H1 (cell line): ENCODE measurements at regions not wholly inside any gene's neighbourhood (a gene's known extent, or its start where the extent isn't known, plus 50 kb on each side); places are given as distances from the start of the nearest gene placed in this dataset.

Experiments used
- CTCF ChIA-PET: fragments of 300-600 bp; sonication (Branson Sonifier 250); formaldehyde crosslinking; loops from one replicate; lab custom pipeline; 2021; ENCODE audit not compliant: partially characterized antibody; lab: Charles Lee
- POLR2A ChIA-PET: fragments of 300-600 bp; sonication (Branson Sonifier 250); formaldehyde crosslinking; loops from one replicate; lab custom pipeline; 2021; ENCODE audit warnings: inconsistent platforms; ENCODE audit not compliant: partially characterized antibody; lab: Charles Lee
- DNase-seq, 2 experiments: peaks; one replicate each; pipeline versions ENCODE4 v3.0.0 to v3.0.0-alpha.2; 2010 to 2022; ENCODE audit warnings: low spot score in 2 of 2, low read depth in 1 of 2, mixed read lengths in 1 of 2
- FAIRE-seq: peaks from 2 replicates; lab custom pipeline; 2011; peaks lifted over from hg19 to GRCh38; lab: Jason Lieb, UNC
- H2AFZ ChIP-seq: 2 replicates; pipeline ENCODE4 v1.8.1; 2012; ENCODE audit warnings: low read length, inconsistent platforms
- H2AK5ac ChIP-seq: 2 replicates; pipeline ENCODE4 v1.6.1; 2013; ENCODE audit warnings: low read depth, low read length
- H2BK120ac ChIP-seq: replicated peaks from 2 replicates; pipeline ENCODE3; 2013; ENCODE audit warnings: low read depth, low read length, inconsistent platforms
- H2BK12ac ChIP-seq: 2 replicates; pipeline ENCODE4 v1.6.1; 2013; ENCODE audit warnings: low read depth, low read length
- H2BK15ac ChIP-seq: 2 replicates; pipeline ENCODE4 v1.6.1; 2013; ENCODE audit warnings: low read length
- H2BK20ac ChIP-seq: 2 replicates; pipeline ENCODE4 v1.6.1; 2013; ENCODE audit warnings: low read length
- H2BK5ac ChIP-seq: 2 replicates; pipeline ENCODE4 v1.6.1; 2013; ENCODE audit warnings: low read depth, low read length
- H3K14ac ChIP-seq: 2 replicates; pipeline ENCODE4 v1.6.1; 2013; ENCODE audit warnings: inconsistent platforms; ENCODE audit not compliant: insufficient read length
- H3K18ac ChIP-seq: 2 replicates; pipeline ENCODE4 v1.6.1; 2013; ENCODE audit warnings: low read length; ENCODE audit errors: extremely low read depth
- H3K23ac ChIP-seq: 2 replicates; pipeline ENCODE4 v1.6.1; 2013; ENCODE audit warnings: inconsistent platforms; ENCODE audit not compliant: insufficient read length
- H3K23me2 ChIP-seq: 2 replicates; pipeline ENCODE4 v1.6.1; 2013; ENCODE audit warnings: low read depth, low read length
- H3K27ac ChIP-seq: 2 replicates; pipeline ENCODE4 v1.6.1; 2011; ENCODE audit warnings: low read depth, low read length, inconsistent platforms
- H3K27me3 ChIP-seq, 4 experiments: replicated peaks in 1 of 4; 1 replicate in 1 of 4; 2 replicates in 3 of 4; pipeline versions ENCODE4 v1.6.1 to v1.8.1; 2011 to 2013; ENCODE audit warnings: low read length in 3 of 4, mild to moderate bottlenecking in 3 of 4, inconsistent platforms in 2 of 4, mixed read lengths in 2 of 4, moderate library complexity in 1 of 4; ENCODE audit not compliant: control insufficient read depth in 3 of 4, insufficient read depth in 3 of 4; ENCODE audit errors: extremely low read depth in 1 of 4
- H3K36me3 ChIP-seq, 4 experiments: 2 replicates each; pipeline versions ENCODE4 v1.6.1 to v1.8.1; 2011 to 2013; ENCODE audit warnings: mild to moderate bottlenecking in 4 of 4, low read length in 3 of 4, moderate library complexity in 2 of 4, control low read depth in 1 of 4, inconsistent platforms in 1 of 4; ENCODE audit not compliant: insufficient read depth in 4 of 4, control insufficient read depth in 2 of 4
- H3K4ac ChIP-seq: replicated peaks from 2 replicates; pipeline ENCODE3; 2013; ENCODE audit warnings: low read length, low read depth, mixed read lengths, inconsistent platforms; ENCODE audit not compliant: insufficient read length
- H3K4me1 ChIP-seq, 4 experiments: replicated peaks in 1 of 4; 1 replicate in 1 of 4; 2 replicates in 3 of 4; pipeline versions ENCODE4 v1.6.1 to v1.8.1; 2011 to 2013; ENCODE audit warnings: low read length in 3 of 4, inconsistent platforms in 2 of 4, mixed read lengths in 1 of 4; ENCODE audit not compliant: insufficient read depth in 4 of 4, control insufficient read depth in 3 of 4
- H3K4me2 ChIP-seq, 2 experiments: 2 replicates each; pipeline versions ENCODE4 v1.6.1 to v1.8.1; 2011 to 2013; ENCODE audit warnings: low read depth in 2 of 2, low read length in 2 of 2, control low read depth in 1 of 2, inconsistent platforms in 1 of 2, mild to moderate bottlenecking in 1 of 2; ENCODE audit not compliant: insufficient read depth in 1 of 2
- H3K4me3 ChIP-seq, 4 experiments: fragments of 200-600, 300-600 bp in 1 of 4; sonication (generic), shearing (Covaris generic), sonication (Bioruptor Twin) in 1 of 4; 2 replicates each; pipeline versions ENCODE4 v1.5.1 to v1.8.1; 2011 to 2016; ENCODE audit warnings: low read length in 4 of 4, low read depth in 3 of 4, control low read depth in 2 of 4, inconsistent platforms in 2 of 4, mild to moderate bottlenecking in 2 of 4, mixed read lengths in 1 of 4, moderate library complexity in 1 of 4; ENCODE audit not compliant: insufficient read depth in 2 of 4; ENCODE audit errors: extremely low read depth in 1 of 4
- H3K56ac ChIP-seq: replicated peaks from 2 replicates; pipeline ENCODE3; 2013; ENCODE audit warnings: low read depth, mild to moderate bottlenecking, mixed read lengths, low read length, inconsistent platforms; ENCODE audit not compliant: insufficient read length
- H3K79me1 ChIP-seq: 2 replicates; pipeline ENCODE4 v1.6.1; 2013; ENCODE audit warnings: low read depth, low read length, control low read depth
- H3K79me2 ChIP-seq, 2 experiments: 2 replicates each; pipeline versions ENCODE4 v1.6.1 to v1.8.1; 2012 to 2013; ENCODE audit warnings: low read length in 2 of 2, mild to moderate bottlenecking in 2 of 2, inconsistent platforms in 1 of 2; ENCODE audit not compliant: insufficient read depth in 2 of 2, control insufficient read depth in 1 of 2
- H3K9ac ChIP-seq, 4 experiments: replicated peaks in 1 of 4; 1 replicate in 1 of 4; 2 replicates in 3 of 4; pipeline versions ENCODE4 v1.6.1 to v1.8.1; 2011 to 2013; ENCODE audit warnings: low read depth in 3 of 4, low read length in 3 of 4, control low read depth in 2 of 4, mild to moderate bottlenecking in 2 of 4, moderate library complexity in 2 of 4, inconsistent platforms in 1 of 4; ENCODE audit errors: extremely low read depth in 1 of 4
- H3K9me3 ChIP-seq, 2 experiments: 2 replicates each; pipeline versions ENCODE4 v1.6.1 to v1.8.1; 2012 to 2013; ENCODE audit warnings: mild to moderate bottlenecking in 2 of 2, moderate library complexity in 2 of 2, control low read depth in 1 of 2, inconsistent platforms in 1 of 2, low read depth in 1 of 2, low read length in 1 of 2, mixed read lengths in 1 of 2; ENCODE audit not compliant: insufficient read depth in 2 of 2
- H4K20me1 ChIP-seq, 2 experiments: replicated peaks in 1 of 2; 2 replicates each; pipeline versions ENCODE3 to v1.8.1; 2011 to 2013; ENCODE audit warnings: inconsistent platforms in 2 of 2, low read length in 2 of 2, mild to moderate bottlenecking in 1 of 2; ENCODE audit not compliant: insufficient read depth in 2 of 2, control insufficient read depth in 1 of 2
- H4K5ac ChIP-seq: 2 replicates; pipeline ENCODE4 v1.6.1; 2013; ENCODE audit warnings: low read length, low read depth, mixed read lengths, inconsistent platforms; ENCODE audit not compliant: insufficient read length
- H4K8ac ChIP-seq: 2 replicates; pipeline ENCODE4 v1.8.0; 2013; ENCODE audit warnings: mild to moderate bottlenecking, moderate library complexity, low read length, inconsistent platforms; ENCODE audit not compliant: insufficient read depth; ENCODE audit errors: extremely low read depth
- H4K91ac ChIP-seq: replicated peaks from 2 replicates; pipeline ENCODE3; 2013; ENCODE audit warnings: low read length, mixed read lengths, inconsistent platforms; ENCODE audit not compliant: insufficient read length
- CBX5 ChIP-seq: fragments of 300-800, 300-1000 bp; sonication (generic); IDR thresholded peaks from 2 replicates; pipeline ENCODE4 v1.7.1; 2016; ENCODE audit warnings: antibody characterized with exemption, low read length, low read depth
- CREB1 ChIP-seq: IDR thresholded peaks from 2 replicates; pipeline ENCODE4 v1.6.1; 2012; ENCODE audit warnings: inconsistent platforms
- RXRA ChIP-seq: IDR thresholded peaks from 2 replicates; pipeline ENCODE4 v1.6.1; 2011; ENCODE audit warnings: low read depth, mild to moderate bottlenecking, low read length, moderate library complexity; ENCODE audit not compliant: insufficient read depth
- WGBS, 2 experiments: shearing (Covaris generic) in 1 of 2; methylation state at CpG; one replicate each; pipeline versions ENCODE4 v1.1.6 to v1.1.7; 2013 to 2015; ENCODE audit warnings: low lambda C conversion rate in 2 of 2, mixed read lengths in 2 of 2, inconsistent platforms in 1 of 2, low coverage in 1 of 2, missing lambda C conversion rate in 1 of 2; ENCODE audit not compliant: insufficient replicate concordance in 2 of 2, insufficient coverage in 1 of 2, insufficient read length in 1 of 2; ENCODE audit errors: extremely low coverage in 1 of 2, missing lambda C conversion rate in 1 of 2; 5-methylcytosine and 5-hydroxymethylcytosine counted together

GRCh38 chr5:142537938-142538337 lies 148.0 kb downstream of the FGF1 start:
- no peaks in the 10 kb centered on the region for H3K79me2 ChIP-seq
- H3K4me2 ChIP-seq, result no peak overlapping the region
- no peak overlapping the region for H4K91ac ChIP-seq
- no peak overlapping the region for H4K5ac ChIP-seq
- H3K36me3 ChIP-seq, result no peaks in the 10 kb centered on the region
- TF ChIP-seq CREB1 (no peak), RXRA (no peak), CBX5 (no peak)
- TF ChIP-seq, all 59 proteins: peak for 0
- ChIA-PET CTCF (no interaction called here), POLR2A (no interaction called here)
- no peak overlapping the region for H3K27ac ChIP-seq
- no peak overlapping the region for H2BK15ac ChIP-seq
- H2AK5ac ChIP-seq, result no peak overlapping the region
- H3K79me1 ChIP-seq, result no peaks in the 10 kb centered on the region
- no peak overlapping the region for H2BK120ac ChIP-seq
- H4K8ac ChIP-seq, result no peak overlapping the region
- H2BK20ac ChIP-seq, result no peak overlapping the region; the same call in 1 of the 2 replicates
- H3K14ac ChIP-seq, result no peak overlapping the region
- H3K23me2 ChIP-seq, result no peaks in the 10 kb centered on the region
- H2AFZ ChIP-seq, result no peak overlapping the region
- no peak overlapping the region for H3K56ac ChIP-seq
- no peak for FAIRE-seq
- H3K27me3 ChIP-seq, result no peaks in the 10 kb centered on the region
- no peak overlapping the region for H2BK5ac ChIP-seq
- 84% methylated on average over 3 of the region's 3 CpGs; no CpG with 5 or more reads in 1 of the 2 experiments for WGBS, 2 experiments
- no peak overlapping the region for H3K4ac ChIP-seq
- no peak overlapping the region for H3K9ac ChIP-seq
- no peak overlapping the region for H2BK12ac ChIP-seq
- H3K18ac ChIP-seq, result no peak overlapping the region
- DNase-seq, result no peak
- no peak overlapping the region for H3K23ac ChIP-seq
- H3K4me3 ChIP-seq, result no peak overlapping the region
- H3K9me3 ChIP-seq, result peaks cover 4 to 14% of the 10 kb centered on the region in 2 experiments; a peak in 3 of 4 replicates
- no peaks in the 10 kb centered on the region for H4K20me1 ChIP-seq
- H3K4me1 ChIP-seq, result peaks cover 0 to 6% (median 0%) of the 10 kb centered on the region in 4 experiments; a peak in 1 of 7 replicates
